ENCODE measurements at regions not wholly inside any gene's neighbourhood (a gene's known extent, or its start where the extent isn't known, plus 50 kb on each side); places are given as distances from the start of the nearest gene placed in this dataset.

- DNase-seq, result peak in 1 of 51 donors; percentile 6
These were observed 439.1 kb upstream of the CA10 start for GRCh38 chr17:52597452-52598215.

GRCh38 chr17:52594516-52594915 is 436.0 kb upstream of the CA10 start:
- no peak for DNase-seq

- DNase-seq, result no peak
These were observed 388.5 kb upstream of the CA10 start for GRCh38 chr17:52546990-52547389.

DNA sequence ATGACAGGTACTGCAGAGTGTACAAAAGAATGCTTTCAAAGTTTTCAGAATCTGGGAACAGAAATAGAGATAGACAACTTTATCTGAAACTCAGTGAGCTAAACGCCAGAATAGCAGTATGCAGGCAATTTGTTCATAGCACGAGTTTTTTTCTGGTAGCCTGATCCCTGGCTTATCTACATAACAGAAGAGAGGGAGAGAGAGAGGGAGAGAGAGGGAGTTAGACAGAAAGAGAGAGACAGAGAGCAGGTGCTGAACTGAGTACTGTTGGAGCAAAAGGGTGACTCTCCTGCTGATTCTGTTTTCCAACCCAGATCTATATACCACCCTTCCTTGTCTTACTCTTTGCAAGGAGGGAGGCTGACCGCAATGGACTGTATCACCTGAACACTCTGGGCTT is 388.0 kb upstream of the CA10 start:
- DNase-seq, result no peak

DNA sequence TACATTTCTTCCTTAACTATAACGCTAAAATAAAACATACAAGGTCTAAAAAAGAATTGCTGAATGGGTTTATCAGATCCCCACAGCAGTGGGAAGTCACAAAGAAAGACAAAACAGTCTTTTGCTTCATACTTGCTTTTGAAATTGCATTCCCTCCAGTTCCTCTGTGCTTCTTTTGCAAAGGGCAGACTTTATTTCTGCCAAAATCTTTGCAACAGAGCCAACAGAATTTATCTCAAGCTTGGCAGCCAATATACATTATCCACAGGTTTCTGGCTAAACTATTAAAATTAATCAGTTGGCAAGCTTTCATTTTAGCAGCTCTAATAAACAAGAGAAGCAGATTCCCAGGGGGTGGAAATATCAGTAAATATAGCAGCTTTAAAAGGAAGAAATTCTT is 378.9 kb upstream of the CA10 start:
- no peak for DNase-seq

DNA sequence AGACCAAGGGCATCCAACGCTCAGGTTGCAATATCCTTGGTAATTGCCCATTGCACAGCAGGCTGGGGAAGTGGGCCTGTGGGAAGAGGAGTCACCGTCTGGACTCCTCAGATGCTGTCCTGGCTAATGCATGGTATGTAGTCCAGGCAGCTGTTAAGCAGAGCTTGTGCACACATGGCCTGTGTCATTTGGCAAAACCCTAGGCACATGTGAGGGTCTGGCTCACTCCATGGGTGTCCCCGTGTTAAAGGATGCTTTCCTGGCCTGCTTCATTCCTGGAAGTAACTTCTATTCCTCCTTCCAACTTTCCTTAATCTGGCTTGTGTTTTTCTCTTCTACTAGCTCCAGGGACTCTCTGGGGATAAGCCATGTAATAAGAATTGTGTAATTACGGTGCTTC is 378.0 kb upstream of the CA10 start:
- no peak for DNase-seq

DNA sequence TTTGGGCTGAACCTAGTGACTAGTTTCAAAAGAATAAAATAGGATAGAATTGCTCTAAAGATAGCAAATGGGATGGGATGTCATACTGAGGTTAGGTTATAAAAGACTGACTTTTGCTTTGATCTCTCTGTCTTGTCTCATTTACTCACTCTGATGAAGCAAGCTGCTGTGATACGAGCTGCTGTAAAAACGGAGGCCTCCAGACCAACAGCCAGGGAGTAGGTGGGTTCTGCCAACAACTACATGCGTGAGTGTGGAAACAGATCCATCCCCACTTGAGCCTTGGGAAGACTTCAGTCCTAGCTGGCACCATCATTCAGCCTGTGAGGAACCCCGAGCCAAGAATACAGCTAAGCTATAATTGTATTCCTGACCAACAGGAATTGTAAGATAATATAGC is 373.9 kb upstream of the CA10 start:
- DNase-seq, result no peak

DNA sequence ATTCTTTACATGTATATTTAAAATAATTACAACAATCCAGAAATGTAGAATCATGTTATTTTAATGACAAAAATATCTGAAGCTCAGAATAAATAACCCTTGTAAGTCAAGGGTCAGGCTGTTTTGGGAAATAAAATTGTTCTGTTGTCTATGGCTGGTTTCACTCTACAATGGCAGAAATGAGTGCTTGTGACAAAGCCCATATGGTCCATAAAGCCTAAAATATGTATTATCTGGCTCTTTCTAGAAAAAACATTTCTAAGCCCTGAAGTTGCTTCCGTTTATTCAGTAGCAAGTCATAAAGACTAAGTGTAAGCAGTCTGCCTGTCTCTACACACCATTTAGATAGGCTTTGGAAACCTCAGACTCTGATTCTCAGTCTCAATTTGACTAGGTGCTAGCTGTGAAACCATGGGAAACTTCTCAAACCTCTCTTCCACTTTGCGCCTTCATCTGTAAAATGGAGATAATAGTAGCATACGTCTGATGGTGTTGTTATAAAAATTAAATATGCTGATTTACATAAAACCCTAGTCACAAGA is 365.7 kb upstream of the CA10 start:
- DNase-seq, result no peak

DNA sequence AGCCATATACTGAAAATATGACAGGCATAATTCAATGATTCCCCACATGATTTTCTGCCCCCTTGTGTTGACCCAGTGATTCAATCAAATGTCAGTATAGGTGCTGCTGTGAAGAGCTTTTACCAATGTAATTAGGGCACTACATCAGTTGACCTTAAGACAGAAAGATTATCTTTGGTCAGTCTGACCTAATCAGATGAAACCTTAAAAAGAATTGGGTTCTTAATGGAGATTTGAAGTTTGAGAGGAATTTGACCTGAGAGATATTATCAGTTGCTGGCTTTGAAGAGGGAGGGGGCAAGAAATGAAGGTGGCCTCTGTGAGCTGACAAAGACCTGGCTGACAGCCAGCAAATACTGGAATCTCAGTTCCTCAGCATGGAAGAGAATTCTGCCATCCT is 358.7 kb upstream of the CA10 start:
- no peak for DNase-seq

DNA sequence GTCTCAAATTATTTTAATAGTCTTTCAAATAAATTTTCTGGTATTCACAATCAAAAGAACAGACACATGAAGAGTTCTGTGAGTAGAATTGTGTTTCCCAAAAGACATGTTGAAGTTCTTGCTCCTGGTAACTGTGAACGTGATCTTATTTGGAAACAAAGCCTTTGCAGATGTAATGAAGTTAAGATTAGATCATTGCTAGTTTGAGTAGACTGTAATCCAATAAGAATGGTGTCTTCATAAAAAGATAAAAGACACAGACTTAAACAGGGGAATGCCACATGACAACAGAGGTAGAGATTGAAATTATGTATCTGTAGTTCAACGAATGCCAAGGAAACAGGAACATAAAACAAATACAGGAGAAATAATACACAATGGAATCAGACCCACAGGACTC is 357.4 kb upstream of the CA10 start:
- no peak for DNase-seq

DNA sequence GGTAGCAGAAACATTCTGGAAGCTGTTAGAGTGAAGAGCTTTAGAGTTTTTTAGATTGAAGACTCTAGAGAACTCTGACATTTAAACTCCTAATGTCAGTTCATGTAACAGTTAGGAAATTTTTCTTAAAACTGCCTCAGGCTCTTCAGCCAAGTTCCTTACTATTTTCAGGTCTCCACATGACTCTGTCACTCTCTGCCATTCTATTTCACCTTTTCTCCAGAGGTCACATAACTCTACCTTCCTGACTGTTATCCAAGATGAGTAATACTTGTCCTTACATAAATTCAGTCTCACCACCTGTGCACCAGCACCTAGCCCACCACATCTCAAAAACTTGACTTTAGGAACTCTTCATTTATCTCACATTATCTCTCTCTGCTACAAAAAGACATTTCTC is 347.1 kb upstream of the CA10 start:
- no peak for DNase-seq

DNA sequence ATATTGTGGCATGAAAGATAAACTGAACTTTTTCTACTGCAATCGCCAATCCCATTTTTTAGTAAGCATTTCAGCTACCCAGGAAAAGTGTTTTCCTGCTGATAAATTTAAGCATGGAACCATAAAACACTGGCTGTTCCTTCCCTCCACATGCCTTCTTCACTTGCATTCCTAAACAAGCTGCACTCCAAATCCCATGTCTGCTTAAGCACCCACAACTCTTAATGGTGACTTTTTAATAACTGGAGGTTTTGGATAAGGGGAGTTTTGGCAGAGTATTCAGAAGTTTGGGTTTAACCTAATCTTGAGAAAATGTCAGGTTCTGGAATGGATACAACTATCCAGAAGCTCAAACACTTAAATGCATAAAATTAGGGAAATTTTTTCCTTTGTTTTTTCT is 345.6 kb upstream of the CA10 start:
- no peak for DNase-seq

- DNase-seq, result no peak
These were observed 337.1 kb upstream of the CA10 start for GRCh38 chr17:52495646-52496045.

GRCh38 chr17:52482271-52482670 is 323.8 kb upstream of the CA10 start:
- DNase-seq, result no peak

DNA sequence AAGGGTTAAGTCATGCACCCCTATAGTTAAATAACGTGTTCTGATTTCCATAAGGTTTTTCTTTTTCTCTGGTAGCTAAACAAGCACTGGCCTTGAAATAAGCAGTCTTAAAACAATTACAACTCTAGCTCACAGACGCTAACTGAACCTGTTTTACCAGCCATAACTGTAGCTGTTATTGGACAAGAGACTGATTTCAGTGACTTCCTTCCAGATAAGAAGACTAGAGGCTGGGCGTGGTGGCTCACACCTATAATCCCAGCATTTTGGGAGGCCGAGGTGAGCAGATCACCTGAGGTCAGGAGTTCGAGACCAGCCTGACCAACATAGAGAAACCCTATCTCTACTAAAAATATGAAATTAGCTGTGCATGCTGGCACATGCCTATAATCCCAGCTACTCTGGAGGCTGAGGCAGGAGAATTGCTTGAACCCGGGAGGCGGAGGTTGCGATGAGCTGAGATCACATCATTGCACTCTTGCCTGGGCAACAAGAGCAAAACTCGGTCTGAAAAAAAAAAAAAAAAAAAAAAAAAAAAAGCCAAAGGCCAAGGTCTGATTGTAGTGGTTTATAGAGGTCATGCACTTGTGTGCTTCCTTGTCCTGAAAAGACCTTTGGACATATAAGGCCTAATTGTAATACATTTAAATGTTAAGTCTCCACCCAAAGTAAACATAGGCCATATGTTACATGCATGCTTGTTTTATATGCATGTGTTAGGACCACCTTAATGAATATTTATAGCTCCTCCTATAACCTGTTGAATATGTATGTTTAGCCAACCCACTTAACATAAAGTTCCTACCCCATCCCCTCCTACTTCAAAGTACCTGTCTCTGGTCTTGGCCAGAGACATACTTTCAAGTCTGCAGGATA is 319.5 kb upstream of the CA10 start:
- DNase-seq, result no peak

GRCh38 chr17:52476638-52477313 is 318.3 kb upstream of the CA10 start:
- DNase-seq, result no peak

- no peak for DNase-seq
These were observed 312.0 kb upstream of the CA10 start for GRCh38 chr17:52470553-52470952.

DNA sequence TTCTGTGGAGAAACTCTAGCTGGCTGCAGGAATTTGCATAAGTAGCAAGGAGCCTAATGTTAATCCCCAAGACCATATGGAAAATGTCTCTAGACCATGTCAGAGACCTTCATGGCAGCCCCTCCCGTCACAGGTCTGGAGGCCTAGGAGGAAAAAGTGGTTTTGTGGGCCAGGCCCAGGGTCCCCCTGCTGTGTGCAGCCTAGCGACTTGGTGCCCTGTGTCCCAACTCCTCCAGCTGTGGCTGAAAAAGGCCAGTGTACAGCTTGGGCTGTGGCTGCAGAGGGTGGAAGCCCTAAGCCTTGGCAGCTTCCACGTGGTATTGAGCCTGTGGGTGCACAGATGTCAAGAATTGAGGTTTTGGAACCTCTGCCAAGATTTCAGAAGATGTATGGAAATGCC is 306.9 kb upstream of the CA10 start:
- no peak for DNase-seq

DNA sequence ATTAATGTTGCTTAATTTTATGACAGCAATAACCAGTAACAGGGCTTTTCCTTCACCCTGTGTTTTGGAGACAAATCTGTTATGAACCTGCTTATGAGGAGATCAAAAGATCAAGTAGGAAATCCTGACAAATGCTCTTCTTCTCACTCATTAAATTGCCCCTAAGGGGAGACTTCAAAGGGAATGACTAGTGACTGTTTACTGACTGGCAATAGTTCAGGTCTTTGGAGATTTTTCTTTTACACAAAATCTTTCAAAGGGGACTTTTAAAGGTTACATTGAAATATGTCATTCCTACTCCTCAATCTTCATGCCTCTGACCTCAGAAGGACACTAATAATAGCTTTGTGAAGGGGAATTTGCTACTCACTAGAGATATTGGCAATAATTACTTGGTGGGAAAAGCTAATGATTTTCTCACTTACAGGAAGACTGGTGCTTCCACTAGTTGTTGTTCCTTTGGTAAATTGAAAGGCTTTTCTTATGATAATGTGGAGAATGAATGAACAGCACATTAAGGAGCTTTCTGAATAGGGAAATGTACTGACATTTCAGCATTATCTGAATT is 292.9 kb upstream of the CA10 start:
- no peak for DNase-seq

- DNase-seq, result no peak
These were observed 283.8 kb upstream of the CA10 start for GRCh38 chr17:52442350-52442749.

- DNase-seq, result no peak
These were observed 262.1 kb upstream of the CA10 start for GRCh38 chr17:52420555-52421078.
